HG03280 (cell line): ENCODE measurements at regions not wholly inside any gene's neighbourhood (a gene's known extent, or its start where the extent isn't known, plus 50 kb on each side); places are given as distances from the start of the nearest gene placed in this dataset.

ENCODE experiments used
- ATAC-seq: cut with Tn5 transposase; IDR thresholded peaks from one replicate; pipeline ENCODE4 v1.9.1; 2021; ENCODE audit warnings: mild to moderate bottlenecking, moderate library complexity; ENCODE audit not compliant: unreplicated experiment

DNA sequence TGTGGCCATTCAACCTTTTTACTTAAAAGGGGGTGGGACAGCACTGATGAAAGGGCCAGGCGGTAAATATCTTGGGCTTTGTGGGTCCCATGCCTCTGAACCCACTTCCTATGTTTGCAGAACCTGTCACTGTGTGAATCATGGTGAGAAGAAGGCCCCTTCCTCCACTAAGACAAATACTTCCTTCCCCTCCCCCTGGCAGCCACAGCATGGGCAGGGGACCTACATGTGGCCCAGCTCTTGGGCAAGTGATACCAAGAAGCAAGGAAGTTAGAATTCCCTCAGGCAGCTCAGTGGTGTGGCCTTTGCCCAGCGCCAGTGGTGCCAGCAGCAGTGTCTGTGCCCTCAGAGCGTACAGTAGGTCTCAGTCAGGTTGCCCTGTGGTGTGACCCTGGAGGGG lies 168.6 kb downstream of the TRIM33 start:
- no peak for ATAC-seq

DNA sequence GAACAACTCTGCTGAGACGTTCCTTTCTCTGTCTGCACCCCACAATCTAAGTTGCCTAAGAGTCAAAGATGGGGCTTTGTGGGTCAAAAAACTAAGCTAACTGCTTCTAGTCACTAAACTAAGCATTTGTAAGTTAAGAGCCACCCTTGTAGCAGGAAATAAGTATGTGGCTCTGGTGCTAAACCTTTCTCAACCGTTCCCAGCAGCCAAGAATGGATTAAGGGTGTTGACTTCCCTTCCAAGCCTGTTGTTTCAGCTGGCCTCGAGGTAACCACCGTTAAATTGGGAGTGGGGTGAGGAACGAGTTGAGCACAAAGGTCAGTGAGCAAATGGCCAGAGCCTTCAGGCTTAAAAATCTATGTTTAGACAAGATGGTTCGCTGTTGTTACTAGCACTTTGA lies 169.1 kb downstream of the TRIM33 start:
- no peak for ATAC-seq

DNA sequence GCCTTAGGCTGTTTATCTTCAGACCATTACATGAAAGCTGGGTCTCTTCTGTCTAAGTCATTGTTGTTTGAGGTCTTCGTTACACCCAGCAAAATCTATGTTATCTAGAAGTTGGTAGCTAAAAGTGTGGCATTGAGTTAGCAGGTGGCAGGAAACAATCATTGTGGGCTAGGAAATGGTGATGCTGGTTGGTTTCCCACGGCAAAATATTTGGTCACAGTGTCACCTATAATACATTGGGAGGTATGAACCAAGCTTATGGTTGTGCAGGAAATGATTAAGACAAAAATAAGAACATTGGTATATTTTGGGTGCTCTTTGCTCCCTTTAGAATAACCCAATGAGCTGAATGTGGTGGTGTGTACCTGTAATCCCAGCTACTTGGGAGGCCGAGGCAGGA lies 169.7 kb downstream of the TRIM33 start:
- no peak for ATAC-seq

DNA sequence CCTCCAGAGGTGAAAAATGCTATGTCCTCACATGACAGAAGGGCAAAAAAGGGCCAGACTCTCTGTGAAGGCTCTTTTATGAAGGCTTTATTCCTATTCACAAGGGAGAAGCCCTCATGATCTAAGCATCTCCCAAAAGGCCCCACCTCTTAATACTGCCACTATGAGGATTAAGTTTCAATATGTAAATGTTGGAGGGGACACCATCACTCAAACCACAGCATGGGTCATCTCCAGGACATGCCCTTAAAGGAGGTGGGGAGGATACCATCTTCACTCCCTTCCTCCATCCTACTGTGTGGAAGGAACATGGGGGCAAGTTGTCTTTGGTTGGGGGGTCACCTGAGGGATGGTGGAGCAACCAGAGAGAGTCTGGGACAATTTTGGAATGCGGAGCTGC lies 170.1 kb downstream of the TRIM33 start:
- ATAC-seq = no peak

DNA sequence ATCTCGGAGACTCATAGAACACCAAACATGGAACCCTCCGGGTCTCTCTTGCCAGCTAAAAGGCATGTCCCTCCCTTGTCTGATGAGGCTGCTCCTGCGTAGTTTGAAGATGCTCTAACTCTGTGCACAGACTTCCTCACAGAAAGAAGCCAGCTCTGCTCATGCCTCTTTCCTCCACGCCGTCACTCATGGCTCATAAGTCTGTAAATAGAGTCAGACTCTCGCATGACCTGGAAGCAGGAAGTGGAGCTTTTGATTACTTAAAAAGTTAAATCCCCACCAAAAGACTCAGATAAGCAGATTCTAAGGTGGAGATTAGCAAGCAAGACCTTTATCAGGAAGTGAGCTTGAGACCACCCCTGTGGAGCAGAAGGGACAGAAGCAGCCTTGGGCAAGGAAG lies 171.6 kb downstream of the TRIM33 start:
- no peak for ATAC-seq

DNA sequence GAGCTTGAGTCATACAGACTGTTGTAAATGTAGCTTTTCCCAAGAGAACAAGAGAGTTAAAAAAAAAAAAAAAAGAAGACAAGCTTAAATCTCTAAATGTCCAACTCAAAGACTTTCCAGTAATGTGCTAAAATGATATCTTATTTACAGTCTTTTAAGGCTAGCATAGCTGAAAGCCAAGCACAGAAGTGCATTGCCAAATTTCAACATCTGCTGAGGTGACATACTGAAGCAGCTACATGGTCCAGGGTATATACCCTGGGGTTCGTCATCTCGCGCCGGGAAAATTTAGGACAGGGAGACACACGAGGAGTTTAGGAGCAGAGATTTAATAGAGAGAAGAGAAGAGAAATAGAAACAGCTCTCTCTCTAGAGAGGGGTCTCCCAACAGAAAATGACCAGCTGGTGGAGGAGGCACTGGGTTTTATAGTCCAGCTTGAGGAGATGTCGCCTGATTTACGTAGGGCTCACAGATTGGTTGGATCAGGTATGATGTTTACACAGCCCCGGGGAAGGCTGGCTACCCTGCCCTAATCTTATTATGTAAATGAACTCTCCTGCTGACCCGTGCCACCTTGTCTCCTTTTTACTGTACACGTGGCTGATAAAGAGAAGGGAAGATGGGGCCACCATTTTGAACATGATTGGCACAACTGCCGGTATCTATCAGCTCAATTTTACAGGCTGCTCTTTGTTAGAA lies 172.7 kb downstream of the TRIM33 start:
- no peak for ATAC-seq

DNA sequence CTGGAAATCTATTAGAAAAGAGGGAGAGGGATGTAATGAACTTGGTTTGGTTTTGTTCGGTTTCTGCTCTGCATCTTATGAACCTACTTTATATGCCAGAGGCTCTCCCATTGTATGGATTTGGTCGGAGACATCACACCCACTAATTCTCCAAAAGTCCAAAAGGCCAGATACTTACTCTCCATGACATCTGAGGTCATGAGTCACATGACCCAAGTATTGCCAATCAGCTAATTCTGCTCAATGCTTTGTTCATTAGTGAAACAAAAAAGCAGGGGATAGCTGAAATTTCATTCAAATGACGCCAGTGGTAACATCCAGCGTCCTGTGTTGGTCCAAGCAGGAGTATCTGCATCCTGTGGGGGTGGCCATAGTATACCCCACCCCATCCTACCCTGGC lies 173.6 kb downstream of the TRIM33 start:
- ATAC-seq = no peak

DNA sequence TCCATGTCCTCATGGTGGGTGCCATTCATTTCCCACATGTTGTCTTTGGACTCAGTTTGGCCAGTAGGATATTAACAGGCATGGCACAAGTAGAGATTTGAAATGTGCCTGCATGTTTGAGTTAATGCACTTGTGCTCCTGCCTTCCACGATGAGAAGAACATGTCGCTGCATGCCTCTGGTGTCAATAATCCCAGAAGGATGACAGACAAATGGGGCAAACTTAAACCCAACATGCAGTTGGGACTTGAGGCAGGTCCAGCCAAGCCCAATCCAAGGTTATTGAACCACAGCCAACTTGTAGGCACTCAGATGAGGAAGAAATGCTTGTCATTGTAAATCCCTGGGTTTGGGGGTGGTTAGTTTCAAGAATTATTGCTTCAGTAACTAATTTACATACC lies 174.6 kb downstream of the TRIM33 start:
- ATAC-seq = no peak

DNA sequence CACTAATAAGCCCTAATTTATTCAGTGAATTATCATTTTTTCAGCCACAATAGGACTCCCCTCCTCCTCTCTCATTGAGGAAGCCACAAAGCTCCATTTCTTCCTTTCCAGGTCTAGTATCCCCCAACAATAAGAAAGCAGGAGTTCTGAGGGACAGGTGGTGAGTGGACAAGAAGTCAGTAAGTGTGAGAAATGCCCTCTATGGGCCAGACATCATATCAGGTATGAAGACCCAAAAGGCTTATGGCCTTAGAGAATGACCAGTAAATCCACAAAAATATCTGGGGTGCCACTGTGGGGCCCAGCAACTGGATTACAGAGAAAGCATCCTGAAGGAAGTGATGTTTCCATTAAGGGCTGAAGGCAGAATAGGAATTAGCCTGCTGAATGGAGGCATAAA lies 175.7 kb downstream of the TRIM33 start:
- no peak for ATAC-seq

DNA sequence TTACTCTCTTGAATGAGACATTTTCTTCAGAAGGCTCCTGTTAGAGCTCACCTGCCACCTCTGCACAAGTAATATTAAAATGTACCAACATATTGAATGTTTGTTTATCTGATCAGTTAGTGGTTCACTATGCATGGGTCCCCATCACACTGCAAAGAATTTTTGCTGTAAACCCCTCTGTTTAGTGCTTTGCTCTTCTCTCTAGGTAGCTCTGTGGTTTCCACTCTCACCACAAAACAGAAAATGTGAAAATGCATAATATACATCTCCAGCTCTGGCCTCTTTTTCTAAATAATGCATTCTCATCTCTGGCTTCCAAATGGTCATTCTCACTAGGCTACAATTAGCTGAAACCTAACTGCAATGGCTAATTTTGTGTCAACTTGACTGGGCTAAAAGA lies 176.7 kb downstream of the TRIM33 start:
- no peak for ATAC-seq

DNA sequence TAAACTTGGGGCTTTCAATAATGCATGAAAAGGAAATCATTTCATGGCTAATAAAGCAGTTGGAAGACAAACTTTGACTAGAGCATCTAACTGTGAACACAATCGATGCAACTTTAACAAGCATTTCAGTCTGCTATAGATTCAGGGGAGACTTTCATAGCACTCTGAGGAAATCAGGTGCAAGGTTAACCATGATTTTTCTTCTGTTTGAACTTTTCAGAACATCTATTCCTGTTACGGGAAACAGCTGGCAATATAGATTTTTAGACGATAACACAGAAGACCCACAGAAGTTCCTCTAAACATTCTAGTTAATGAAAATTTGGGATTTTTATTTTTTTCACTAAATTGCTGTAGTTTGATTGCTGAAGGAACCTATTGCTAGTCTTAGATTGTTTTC lies 177.3 kb downstream of the TRIM33 start:
- ATAC-seq = no peak

DNA sequence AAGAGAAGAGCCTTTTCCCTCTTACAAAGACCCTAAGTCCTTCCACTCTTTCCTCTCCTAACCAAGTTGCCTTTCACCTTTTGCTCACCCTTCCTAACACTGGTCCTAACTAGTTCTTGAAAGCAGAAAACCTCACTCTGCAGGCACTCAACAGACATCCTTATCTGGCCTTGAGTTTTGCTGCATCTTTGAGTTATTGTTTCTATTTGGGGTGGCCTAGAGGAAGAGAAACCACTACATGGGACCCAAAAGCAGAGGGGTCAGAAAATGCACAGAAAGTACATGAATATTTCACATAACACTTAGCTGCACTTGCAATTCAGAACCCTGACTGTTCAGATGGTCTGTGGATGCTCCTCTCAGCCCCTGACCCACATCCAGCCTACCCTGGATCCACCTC lies 178.3 kb upstream of the SYT6 start:
- ATAC-seq = no peak

DNA sequence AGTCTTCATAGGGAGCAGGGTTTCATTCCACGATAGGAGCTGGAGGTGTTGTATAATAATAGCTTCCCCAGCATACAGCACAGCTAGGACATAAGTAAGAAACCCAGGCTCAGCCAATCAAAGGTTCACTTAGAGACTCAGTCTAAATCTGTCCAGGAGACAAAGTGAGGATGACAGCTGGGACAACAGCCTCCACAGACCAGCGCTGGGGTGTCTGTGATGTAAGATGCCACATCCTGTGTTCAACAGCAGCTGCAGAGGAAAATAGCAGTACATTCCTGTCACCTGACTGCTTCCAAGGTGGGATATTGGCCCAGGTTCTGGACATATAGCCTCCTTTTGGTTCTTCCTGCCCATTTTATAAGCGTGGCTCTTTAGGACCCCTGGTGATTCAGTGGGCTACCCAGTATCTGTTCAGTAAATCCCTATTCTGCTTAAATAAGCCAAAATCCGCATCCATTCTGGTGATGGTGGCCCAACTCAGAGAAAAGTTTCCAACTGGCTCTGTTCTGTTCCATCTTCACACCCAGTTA lies 176.8 kb upstream of the SYT6 start:
- no peak for ATAC-seq

DNA sequence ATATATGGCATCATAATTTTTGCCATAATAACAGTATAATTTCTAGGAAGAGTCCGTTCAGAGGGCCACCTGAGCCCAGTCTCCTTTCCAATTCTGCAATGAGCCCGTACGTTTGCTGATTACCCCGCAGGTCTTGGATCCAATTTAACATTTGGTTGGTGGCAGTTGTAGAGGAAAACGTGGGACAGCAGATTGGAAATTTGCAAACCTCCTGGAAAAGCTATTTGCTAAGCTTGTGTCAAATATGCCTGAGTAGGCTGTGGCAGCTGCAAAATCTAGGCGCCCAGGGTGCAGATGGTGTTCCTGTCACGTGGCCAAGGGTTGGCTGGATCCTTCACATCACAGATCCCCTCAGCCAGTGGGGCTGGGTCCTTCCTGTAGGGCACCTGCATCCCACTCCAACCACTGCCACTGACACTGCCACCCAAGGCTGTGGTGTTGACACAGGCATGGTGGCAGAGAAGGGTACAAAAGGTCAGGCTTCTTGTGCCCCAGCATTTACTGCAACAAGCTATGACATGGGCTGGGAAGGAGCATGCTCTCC lies 174.8 kb upstream of the SYT6 start:
- ATAC-seq = no peak

DNA sequence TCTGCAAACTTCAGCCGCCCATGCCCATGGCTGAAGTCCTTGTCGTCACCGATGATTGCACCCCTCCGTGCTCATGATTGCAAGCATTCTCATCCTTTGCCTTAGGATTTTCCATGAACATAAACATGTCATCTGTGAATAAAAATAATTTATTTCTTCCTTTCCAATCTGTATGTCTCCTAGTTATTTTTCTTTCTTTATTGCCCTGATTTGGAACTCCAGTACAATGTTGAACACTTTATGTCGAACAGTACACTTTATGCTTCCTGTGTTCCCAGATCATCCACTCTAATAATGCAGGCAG lies 170.9 kb upstream of the SYT6 start:
- no peak for ATAC-seq

DNA sequence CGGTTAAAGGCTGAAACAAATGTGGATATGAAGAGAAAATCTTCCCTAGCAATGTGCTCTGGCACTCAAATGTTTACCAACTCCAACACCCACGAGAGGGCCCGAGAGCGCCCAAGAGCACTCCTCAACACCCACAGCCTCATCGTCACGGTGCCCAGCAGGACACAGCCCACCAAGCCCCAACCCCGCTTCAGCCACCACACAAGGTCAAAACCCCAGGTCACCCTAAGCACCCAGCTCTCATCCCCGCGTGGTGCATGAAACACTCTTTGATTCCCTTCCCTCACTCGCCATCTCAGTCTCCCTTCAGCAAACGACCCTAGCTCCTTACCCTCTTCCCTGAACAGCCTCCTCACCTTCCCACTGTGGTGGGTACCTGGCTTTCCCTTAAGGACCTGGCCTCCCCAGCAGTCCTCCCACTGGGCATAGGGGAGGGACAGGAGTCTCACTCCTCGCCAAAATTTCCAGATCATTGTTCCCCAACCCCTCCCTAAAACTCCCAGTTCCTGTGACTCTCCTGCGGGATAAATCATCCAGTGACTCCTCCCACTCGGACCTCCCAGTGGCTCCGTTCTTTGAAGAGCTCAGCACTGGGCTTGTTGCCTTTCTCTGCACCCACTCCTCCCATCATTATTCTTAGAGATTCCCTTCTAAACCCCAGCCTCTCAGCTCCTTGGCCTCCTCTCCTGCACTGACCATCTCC lies 170.4 kb upstream of the SYT6 start:
- ATAC-seq = no peak

DNA sequence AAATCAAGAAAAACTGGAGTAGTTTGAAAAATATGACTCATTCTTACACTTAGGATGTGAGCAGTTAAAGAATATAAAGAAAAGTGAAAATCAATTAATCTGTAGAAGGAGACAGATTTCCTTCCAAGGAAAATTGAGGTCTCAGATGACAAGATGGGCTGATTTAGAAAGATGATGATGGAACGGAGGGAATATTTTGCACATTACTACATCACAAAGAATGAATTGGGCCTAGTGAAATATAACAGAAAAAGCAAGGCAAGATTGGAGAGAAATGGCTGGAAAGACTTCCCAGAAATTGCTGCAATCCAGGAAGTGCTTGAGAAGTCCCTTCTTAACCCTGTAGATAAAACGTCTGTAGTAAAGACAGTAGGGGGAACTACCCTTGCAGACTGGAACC lies 169.1 kb upstream of the SYT6 start:
- no peak for ATAC-seq

DNA sequence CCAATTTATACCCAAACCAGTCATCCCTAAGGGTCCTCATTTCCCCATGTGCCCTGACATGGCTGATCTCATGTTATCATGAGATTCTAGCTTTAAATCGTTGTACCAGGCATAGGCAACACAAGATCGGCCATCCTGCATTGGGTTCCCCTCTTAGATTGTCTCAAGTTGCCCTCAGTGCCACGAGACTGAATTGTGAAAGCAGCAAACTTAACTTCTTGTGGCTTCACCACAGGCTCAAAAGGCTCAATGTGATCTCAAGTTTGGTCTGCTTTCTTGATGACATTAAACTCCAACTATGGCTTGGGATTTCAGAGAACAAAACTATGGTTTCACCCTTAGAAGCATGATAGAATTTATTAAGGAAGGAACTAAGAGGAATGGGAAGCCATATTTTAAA lies 168.5 kb upstream of the SYT6 start:
- ATAC-seq = no peak

DNA sequence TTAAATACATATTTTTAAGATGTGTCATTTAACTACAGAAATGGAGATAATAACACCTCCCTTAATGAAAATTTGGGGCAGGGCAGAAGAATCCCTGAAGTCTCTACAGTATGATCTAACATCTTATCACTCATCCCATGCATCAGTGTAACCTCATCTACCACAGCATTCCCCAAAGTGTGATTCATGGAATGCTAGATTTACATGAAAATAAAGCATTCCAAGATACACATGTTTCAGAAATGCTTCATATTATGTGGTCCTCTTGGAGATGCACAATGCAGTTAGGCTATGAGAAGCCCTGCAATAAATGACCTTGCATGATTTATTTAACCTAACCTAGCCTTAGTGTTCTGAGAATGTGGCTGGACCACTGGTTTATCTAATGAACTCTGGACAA lies 166.9 kb upstream of the SYT6 start:
- ATAC-seq = no peak

DNA sequence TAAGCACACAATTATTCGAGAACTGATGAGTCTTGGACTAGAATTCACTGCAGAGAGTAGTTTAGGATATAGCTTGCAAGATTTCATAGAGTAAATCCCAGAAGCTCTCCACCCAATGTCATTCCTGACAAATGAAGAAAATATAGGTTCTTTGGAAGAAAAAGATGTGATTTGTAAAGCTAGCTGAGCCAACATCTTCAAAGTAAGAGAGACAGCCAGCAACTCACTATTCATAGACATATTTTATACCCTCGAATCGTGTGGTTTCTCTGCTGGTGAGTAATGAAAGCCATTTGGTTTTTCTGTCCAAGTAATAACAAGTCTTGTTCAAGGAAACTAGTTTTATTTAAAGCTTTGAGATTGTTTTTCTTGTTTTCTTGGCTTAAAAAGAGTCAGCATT lies 165.7 kb upstream of the SYT6 start:
- ATAC-seq = no peak

DNA sequence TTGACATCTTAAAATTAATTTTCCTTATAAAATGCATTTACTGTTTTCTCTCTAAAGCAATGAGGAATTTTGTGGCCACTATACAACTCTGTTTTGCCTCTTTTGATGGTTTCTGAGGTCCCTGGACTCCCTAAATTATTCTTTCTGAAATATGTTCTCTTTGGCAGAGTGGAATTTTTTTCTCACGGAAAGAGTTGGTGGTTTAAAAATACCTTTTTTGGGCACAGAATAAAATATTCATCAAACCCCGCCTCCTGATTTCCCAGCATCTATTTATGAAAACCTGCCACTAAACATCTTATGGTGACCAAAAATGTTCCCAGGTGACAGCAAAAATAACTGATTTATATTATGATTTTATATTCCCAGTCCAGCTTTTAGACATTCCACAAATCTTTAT lies 165.3 kb upstream of the SYT6 start:
- ATAC-seq = no peak

DNA sequence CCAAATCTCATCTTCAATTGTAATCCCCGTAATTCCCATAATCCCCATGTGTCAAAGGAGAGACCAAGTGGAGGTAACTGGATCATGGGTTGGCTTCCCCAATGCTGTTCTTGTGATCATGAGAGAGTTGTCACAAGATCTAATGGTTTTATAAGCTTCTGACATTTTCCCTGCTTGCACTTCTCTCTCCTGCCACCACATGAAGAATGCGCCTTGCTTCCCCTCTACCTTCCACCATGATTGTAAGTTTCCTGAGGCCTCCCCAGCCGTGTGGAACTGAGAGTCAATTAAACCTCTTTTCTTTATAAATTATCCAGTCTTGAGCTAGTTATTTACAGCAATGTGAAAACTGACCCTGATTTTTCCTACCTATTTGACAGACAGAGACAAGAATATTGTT lies 162.5 kb upstream of the SYT6 start:
- ATAC-seq = no peak

DNA sequence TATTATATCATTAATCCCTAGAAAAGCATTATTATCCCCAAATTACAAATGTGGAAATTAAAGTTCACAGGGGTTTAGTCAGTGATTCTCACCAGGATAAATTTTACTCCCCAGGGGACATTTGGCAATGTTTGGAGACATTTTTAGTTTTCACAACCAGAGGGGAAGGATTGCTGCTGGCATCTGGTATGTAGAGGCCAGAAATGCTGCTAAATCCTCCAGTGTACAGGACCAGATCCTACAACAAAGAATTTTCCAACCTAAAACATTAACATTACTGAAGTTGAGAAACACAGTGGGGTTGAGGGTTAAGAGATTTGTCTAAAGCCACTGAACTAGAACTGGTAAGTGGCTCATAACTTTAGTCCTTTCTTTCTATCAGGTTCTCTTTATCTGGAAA lies 162.0 kb upstream of the SYT6 start:
- no peak for ATAC-seq
